ENCODE measurements at regions not wholly inside any gene's neighbourhood (a gene's known extent, or its start where the extent isn't known, plus 50 kb on each side); places are given as distances from the start of the nearest gene placed in this dataset.
"Not testable (repeated sequence)": the region's sequence is repeated elsewhere in the genome, so short reads cannot be mapped to it uniquely, and the experiment has no call there.

GRCh38 chr2:83160571-83160970, 1298.5 kb downstream of the SUCLG1 start:
- no peak overlapping the region for H3K4me3 Mint-ChIP-seq
- DNase-seq (no peak), ATAC-seq (no peak)
- H3K27me3 Mint-ChIP-seq = no peaks in the 10 kb centered on the region
- no peaks in the 10 kb centered on the region for H3K4me1 Mint-ChIP-seq
- H3K27ac Mint-ChIP-seq = no peak overlapping the region
- H3K9me3 Mint-ChIP-seq = peaks cover 6 to 18% of the 10 kb centered on the region in 2 donors

GRCh38 chr2:83155826-83156225, 1303.3 kb downstream of the SUCLG1 start:
- ATAC-seq (no peak), DNase-seq (no peak)
- Mint-ChIP-seq H3K27ac (no peak overlapping the region), H3K4me1 (no peaks in the 10 kb centered on the region), H3K27me3 (no peaks in the 10 kb centered on the region), H3K4me3 (no peak overlapping the region), H3K9me3 (peaks cover 4 to 13% of the 10 kb centered on the region in 2 donors)

- H3K4me1 Mint-ChIP-seq = no peaks in the 10 kb centered on the region
- DNase-seq (no peak), ATAC-seq (no peak)
- H3K27me3 Mint-ChIP-seq = no peaks in the 10 kb centered on the region
- H3K27ac Mint-ChIP-seq = no peak overlapping the region
- H3K4me3 Mint-ChIP-seq = no peak overlapping the region
- peaks cover 12 to 15% of the 10 kb centered on the region in 2 donors for H3K9me3 Mint-ChIP-seq
Observed at GRCh38 chr2:83143946-83144345, 1315.1 kb downstream of the SUCLG1 start.

GRCh38 chr2:83142934-83143333, 1316.1 kb downstream of the SUCLG1 start:
- peaks cover 12 to 15% of the 10 kb centered on the region in 2 donors for H3K9me3 Mint-ChIP-seq
- no peak for DNase-seq
- H3K27me3 Mint-ChIP-seq = no peaks in the 10 kb centered on the region
- no peak overlapping the region for H3K4me3 Mint-ChIP-seq
- H3K27ac Mint-ChIP-seq = no peak overlapping the region
- no peak for ATAC-seq
- H3K4me1 Mint-ChIP-seq = no peaks in the 10 kb centered on the region

GRCh38 chr2:83115606-83116005, 1343.5 kb downstream of the SUCLG1 start:
- no peaks in the 10 kb centered on the region for H3K4me1 Mint-ChIP-seq
- H3K27ac Mint-ChIP-seq = no peak overlapping the region
- no peak overlapping the region for H3K4me3 Mint-ChIP-seq
- peaks cover 0 to 8% of the 10 kb centered on the region in 2 donors for H3K9me3 Mint-ChIP-seq
- no peak for ATAC-seq
- no peaks in the 10 kb centered on the region for H3K27me3 Mint-ChIP-seq
- DNase-seq = no peak

GRCh38 chr2:83115155-83115554, 1343.9 kb downstream of the SUCLG1 start:
- no peak for DNase-seq
- Mint-ChIP-seq H3K4me1 (no peaks in the 10 kb centered on the region), H3K27me3 (no peaks in the 10 kb centered on the region), H3K27ac (no peak overlapping the region), H3K9me3 (peaks cover 0 to 5% of the 10 kb centered on the region in 2 donors), H3K4me3 (no peak overlapping the region)
- no peak for ATAC-seq

GRCh38 chr2:83113953-83114352, 1345.1 kb downstream of the SUCLG1 start:
- Mint-ChIP-seq H3K4me3 (no peak overlapping the region), H3K9me3 (peaks cover 5 to 7% of the 10 kb centered on the region in 2 donors), H3K27ac (no peak overlapping the region), H3K4me1 (no peaks in the 10 kb centered on the region), H3K27me3 (no peaks in the 10 kb centered on the region)
- DNase-seq = no peak
- no peak for ATAC-seq

- Mint-ChIP-seq H3K9me3 (peaks cover 5 to 7% of the 10 kb centered on the region in 2 donors), H3K27me3 (no peaks in the 10 kb centered on the region), H3K27ac (no peak overlapping the region), H3K4me3 (no peak overlapping the region), H3K4me1 (no peaks in the 10 kb centered on the region)
- DNase-seq (no peak), ATAC-seq (no peak)
Observed at GRCh38 chr2:83112858-83113257, 1346.2 kb downstream of the SUCLG1 start.

- no peaks in the 10 kb centered on the region for H3K4me1 Mint-ChIP-seq
- peaks cover 5 to 7% of the 10 kb centered on the region in 2 donors for H3K9me3 Mint-ChIP-seq
- no peak overlapping the region for H3K4me3 Mint-ChIP-seq
Observed at GRCh38 chr2:83109284-83109683, 1349.8 kb downstream of the SUCLG1 start.

GRCh38 chr2:83106853-83107252, 1352.2 kb downstream of the SUCLG1 start:
- Mint-ChIP-seq H3K27me3 (no peaks in the 10 kb centered on the region), H3K4me1 (no peaks in the 10 kb centered on the region), H3K4me3 (no peak overlapping the region), H3K27ac (no peak overlapping the region), H3K9me3 (peaks cover 5 to 7% of the 10 kb centered on the region in 2 donors)
- ATAC-seq (no peak), DNase-seq (no peak)

More at GRCh38 chr2:83109284-83109683, 1349.8 kb downstream of the SUCLG1 start:
- ATAC-seq = no peak
- H3K27ac Mint-ChIP-seq = no peak overlapping the region
- H3K27me3 Mint-ChIP-seq = no peaks in the 10 kb centered on the region
- DNase-seq = no peak

- Mint-ChIP-seq H3K27ac (no peak overlapping the region), H3K4me1 (no peaks in the 10 kb centered on the region), H3K27me3 (no peaks in the 10 kb centered on the region), H3K9me3 (peaks cover 3 to 6% of the 10 kb centered on the region in 2 donors), H3K4me3 (no peak overlapping the region)
- ATAC-seq (no peak), DNase-seq (no peak)
Observed at GRCh38 chr2:83104202-83104601, 1354.9 kb downstream of the SUCLG1 start.

GRCh38 chr2:83103613-83104012, 1355.5 kb downstream of the SUCLG1 start:
- Mint-ChIP-seq H3K9me3 (peaks cover 0 to 5% of the 10 kb centered on the region in 2 donors), H3K4me3 (no peak overlapping the region), H3K27ac (no peak overlapping the region), H3K4me1 (no peaks in the 10 kb centered on the region), H3K27me3 (no peaks in the 10 kb centered on the region)
- ATAC-seq (no peak), DNase-seq (no peak)

GRCh38 chr2:83089051-83089450, 1370.0 kb downstream of the SUCLG1 start:
- DNase-seq, H3K27ac Mint-ChIP-seq, H3K9me3 Mint-ChIP-seq, ATAC-seq, H3K4me1 Mint-ChIP-seq, H3K27me3 Mint-ChIP-seq, H3K4me3 Mint-ChIP-seq: not testable (repeated sequence)

- Mint-ChIP-seq H3K27ac (no peak overlapping the region), H3K9me3 (peaks cover 4 to 6% of the 10 kb centered on the region in 2 donors), H3K4me1 (no peaks in the 10 kb centered on the region), H3K4me3 (no peak overlapping the region), H3K27me3 (no peaks in the 10 kb centered on the region)
- no peak for DNase-seq
- no peak for ATAC-seq
Observed at GRCh38 chr2:83085869-83086268, 1373.2 kb downstream of the SUCLG1 start.

- H3K27ac Mint-ChIP-seq = no peak overlapping the region
- no peak for DNase-seq
- no peaks in the 10 kb centered on the region for H3K4me1 Mint-ChIP-seq
- no peak for ATAC-seq
- H3K9me3 Mint-ChIP-seq = peaks cover 0 to 4% of the 10 kb centered on the region in 2 donors
- no peak overlapping the region for H3K4me3 Mint-ChIP-seq
- H3K27me3 Mint-ChIP-seq = no peaks in the 10 kb centered on the region
Observed at GRCh38 chr2:83081826-83082690, 1377.0 kb downstream of the SUCLG1 start.

GRCh38 chr2:83079007-83079406, 1380.1 kb downstream of the SUCLG1 start:
- no peak for ATAC-seq
- peaks cover 5 to 11% of the 10 kb centered on the region in 2 donors for H3K9me3 Mint-ChIP-seq
- H3K27ac Mint-ChIP-seq = no peak overlapping the region
- DNase-seq = no peak
- H3K4me1 Mint-ChIP-seq = no peaks in the 10 kb centered on the region
- H3K27me3 Mint-ChIP-seq = no peaks in the 10 kb centered on the region
- no peak overlapping the region for H3K4me3 Mint-ChIP-seq

Data from stimulated activated naive CD8-positive, alpha-beta T cell treated with anti-CD3 and anti-CD28 coated beads, Interleukin-15, amount 100 ng/mL, for 72 hours (primary cell).